ENCODE measurements at regions not wholly inside any gene's neighbourhood (a gene's known extent, or its start where the extent isn't known, plus 50 kb on each side); places are given as distances from the start of the nearest gene placed in this dataset.

DNA sequence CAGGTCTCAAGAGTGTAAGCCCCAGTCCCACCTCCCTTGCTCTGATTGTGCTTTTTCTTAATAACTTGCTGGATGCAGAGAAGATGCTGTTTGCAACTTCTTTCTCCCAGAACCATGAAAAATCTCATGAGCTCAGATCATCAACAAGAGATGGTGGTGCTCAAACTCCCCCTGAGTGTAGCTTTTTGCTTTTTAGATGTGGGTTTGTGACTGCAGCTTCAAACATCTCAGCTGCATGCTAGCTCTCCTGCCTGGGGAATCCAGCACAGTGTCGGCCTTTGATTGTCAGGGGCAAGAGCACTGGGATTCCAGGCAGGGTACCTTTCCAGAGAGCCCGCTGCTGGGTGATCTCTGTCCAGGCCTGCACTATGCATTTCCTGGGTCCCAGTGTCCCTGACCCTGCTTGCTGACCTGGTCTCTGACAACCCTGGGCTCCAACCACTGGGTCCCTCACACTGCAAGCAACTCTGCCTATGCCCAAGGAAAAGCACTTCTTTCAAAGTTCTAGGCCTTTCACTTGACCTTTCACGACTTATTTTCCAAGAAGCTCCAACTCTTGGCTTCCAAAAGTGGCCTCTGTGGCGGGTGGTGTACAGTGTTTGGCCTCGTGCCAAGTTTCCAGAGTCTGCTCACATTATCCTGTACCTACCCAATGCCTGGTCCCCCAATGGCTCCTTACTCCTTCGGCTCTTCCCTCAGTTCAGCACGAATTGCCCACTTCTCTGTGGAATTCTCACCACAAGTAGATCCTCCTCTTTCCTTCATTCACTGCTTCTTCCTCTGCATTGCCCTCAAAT is 69.7 kb upstream of the LY86 start:
- TF ChIP-seq CTCF (IDR thresholded peaks at IDR 0.05) (no peak), ZFX (IDR thresholded peaks at IDR 0.05; ENCODE audit: borderline replicate concordance) (no peak)

Measured in 22Rv1 (cell line).